Fibroblast of mammary gland (primary cell): ENCODE measurements at regions not wholly inside any gene's neighbourhood (a gene's known extent, or its start where the extent isn't known, plus 50 kb on each side); places are given as distances from the start of the nearest gene placed in this dataset.

Experiments used
- DNase-seq: peaks from one replicate; pipeline ENCODE4 v3.0.0-alpha.2; 2010; ENCODE audit warnings: low read depth
- H3K4me3 ChIP-seq: 2 replicates; pipeline ENCODE4 v1.5.1; 2011; ENCODE audit warnings: low read depth, mild to moderate bottlenecking, low read length, moderate library complexity; ENCODE audit not compliant: control insufficient read depth
- TF ChIP-seq, protein P1 (sequence below): conservative IDR thresholded peaks from 2 replicates; pipeline ENCODE4 v1.5.1; 2011; ENCODE audit warnings: low read depth, low read length, inconsistent platforms; ENCODE audit not compliant: control insufficient read depth, insufficient read depth

DNA sequence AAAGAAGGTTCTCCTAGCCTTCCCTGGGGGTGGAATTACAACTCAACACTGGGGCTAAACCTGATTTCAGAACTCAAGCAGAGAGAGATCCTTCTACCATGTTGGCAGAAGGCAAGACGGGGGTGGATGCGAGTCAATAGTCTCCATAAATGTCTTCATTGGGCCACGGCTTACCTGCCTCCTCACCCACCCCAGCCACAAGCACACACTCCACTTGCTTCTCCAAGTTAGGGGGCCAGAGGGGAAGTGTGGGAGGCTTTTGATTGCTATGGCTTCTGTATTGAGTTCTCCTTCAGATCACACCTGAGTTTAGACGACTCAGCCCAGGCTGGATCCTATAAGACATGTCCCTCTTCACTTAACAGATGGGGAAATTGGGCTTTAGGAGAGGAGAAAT, 178.9 kb downstream of the UACA start:
- TF ChIP-seq, protein P1, sequence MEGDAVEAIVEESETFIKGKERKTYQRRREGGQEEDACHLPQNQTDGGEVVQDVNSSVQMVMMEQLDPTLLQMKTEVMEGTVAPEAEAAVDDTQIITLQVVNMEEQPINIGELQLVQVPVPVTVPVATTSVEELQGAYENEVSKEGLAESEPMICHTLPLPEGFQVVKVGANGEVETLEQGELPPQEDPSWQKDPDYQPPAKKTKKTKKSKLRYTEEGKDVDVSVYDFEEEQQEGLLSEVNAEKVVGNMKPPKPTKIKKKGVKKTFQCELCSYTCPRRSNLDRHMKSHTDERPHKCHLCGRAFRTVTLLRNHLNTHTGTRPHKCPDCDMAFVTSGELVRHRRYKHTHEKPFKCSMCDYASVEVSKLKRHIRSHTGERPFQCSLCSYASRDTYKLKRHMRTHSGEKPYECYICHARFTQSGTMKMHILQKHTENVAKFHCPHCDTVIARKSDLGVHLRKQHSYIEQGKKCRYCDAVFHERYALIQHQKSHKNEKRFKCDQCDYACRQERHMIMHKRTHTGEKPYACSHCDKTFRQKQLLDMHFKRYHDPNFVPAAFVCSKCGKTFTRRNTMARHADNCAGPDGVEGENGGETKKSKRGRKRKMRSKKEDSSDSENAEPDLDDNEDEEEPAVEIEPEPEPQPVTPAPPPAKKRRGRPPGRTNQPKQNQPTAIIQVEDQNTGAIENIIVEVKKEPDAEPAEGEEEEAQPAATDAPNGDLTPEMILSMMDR: no peak
- no peak overlapping the region for H3K4me3 ChIP-seq
- no peak for DNase-seq

DNA sequence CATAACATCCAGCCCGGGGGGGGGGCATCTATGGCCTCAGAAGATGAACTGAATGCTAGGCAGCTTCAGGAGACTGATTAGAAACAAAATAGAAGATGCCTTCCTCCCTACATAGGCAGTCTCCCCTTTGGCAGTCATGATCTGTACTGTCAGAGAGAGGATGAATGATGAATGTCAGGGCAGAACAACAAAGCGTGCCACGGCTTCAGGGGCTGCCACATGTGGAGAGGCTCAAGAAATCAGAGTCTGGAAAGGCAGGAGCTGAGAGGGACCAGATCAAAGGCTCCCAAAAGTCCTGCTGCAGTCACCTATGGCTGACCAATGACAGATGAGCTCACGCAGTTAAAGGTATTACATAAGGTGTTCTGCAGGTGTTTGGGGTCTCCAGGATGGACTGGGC, 180.4 kb downstream of the UACA start:
- H3K4me3 ChIP-seq: no peak overlapping the region
- no peak for DNase-seq
- TF ChIP-seq, protein P1: no peak

DNA sequence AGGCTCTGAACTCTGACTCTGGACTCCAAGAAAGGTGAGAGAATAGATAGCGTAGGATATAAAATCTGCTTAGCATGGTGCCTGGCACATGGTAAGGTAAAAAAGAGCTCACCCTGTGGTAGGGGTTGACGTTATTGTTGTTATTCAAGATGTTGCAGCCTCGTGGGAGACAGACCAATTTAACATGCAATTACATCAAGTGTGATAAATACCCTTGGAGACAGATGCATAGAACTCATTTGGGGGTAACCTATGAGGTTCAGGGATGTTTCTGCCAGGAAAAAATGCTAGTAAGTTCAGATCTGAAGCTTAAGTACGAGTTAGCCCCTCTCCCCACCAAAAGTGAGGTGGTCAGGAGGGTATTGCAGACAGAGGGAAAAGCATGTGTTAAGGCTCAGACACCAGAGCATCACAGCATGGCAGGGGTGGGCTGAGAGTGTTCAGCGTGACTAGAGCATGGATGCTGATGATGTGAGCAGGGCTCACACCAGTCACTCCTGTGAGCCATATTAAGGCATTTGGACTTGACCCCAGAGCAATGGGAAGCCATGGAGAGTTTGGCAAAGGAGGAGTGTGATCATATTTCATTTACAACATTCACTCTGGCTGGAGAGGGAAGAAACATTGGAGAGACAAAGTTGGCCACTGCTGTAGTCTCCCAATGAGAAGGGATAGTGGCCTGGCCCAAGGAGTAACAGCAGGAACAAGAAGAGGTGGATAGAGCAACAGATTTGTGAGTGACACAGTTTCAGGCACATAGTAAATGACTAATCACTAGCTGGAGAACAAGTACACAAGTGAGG, 181.0 kb downstream of the UACA start:
- peak; percentile 71 for DNase-seq
- TF ChIP-seq, protein P1: no peak
- H3K4me3 ChIP-seq: no peak overlapping the region

GRCh38 chr15:70580958-70581357, 182.4 kb downstream of the UACA start:
- no peak overlapping the region for H3K4me3 ChIP-seq
- no peak for DNase-seq
- TF ChIP-seq, protein P1: no peak

- DNase-seq: no peak
- TF ChIP-seq, protein P1: no peak
- H3K4me3 ChIP-seq: no peak overlapping the region
These were observed 183.1 kb downstream of the UACA start for GRCh38 chr15:70580286-70580685.

DNA sequence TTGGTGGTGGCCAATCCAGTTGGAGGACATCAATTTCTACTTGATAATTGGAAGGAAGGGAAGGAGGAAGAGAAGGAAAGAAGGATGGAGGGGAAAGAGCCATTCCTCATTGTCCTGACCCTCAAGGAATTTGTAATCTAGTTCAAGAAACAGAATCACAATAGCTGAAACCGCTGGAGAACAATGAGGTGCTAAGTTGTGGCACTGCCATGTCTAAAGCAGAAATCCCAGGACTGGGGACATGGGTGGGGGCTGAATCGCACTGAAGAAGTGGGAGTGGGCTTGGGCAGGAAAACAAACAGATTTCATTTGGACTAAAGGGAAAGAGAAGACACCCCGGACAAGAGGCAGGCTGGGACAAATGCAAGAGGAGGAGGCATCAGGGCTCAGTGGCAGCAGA, 183.6 kb downstream of the UACA start:
- DNase-seq: no peak
- no peak overlapping the region for H3K4me3 ChIP-seq
- TF ChIP-seq, protein P1: no peak
